ENCODE measurements at regions not wholly inside any gene's neighbourhood (a gene's known extent, or its start where the extent isn't known, plus 50 kb on each side); places are given as distances from the start of the nearest gene placed in this dataset.

DNA sequence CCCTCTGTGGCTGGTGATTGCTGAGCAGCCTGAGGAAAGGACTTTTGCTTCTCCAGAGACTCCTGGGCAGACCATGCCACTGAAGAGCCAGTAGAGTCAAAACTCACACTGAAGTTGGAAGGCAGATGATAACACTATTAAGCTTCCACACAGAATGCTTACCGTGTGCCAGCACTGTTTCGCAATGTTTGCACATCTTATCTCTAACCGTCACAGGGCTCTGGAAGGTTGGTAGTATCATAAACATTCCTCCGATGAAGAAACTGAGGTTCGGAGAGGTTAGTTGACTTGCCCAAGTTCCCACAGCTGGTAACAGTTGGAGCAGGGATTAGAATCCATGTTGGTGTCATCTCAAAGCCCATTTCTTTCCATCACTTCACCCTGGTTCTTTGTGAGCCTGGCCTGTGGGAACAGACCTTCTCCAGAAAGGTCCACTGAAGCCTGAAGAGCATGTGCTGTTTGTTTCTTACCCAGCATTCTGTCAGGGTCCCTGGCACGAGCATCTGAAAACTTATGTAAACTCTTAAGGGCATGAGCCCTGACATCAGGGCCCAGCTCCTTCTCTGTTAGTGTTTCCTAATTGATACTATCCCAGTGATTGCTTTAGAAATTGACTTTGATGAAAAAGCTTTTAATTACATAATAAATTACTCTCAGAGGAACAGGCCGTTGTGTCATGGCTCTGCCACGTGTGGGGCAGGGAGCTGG, 77.0 kb upstream of the PRR23C start:
- no peak overlapping the region for H3K4me3 ChIP-seq (ENCODE audit: low read depth in 1 of 2, low read length in 1 of 2)
- peak overlapping the region; percentile 23 for H3K27ac ChIP-seq
- TF ChIP-seq, protein P1, sequence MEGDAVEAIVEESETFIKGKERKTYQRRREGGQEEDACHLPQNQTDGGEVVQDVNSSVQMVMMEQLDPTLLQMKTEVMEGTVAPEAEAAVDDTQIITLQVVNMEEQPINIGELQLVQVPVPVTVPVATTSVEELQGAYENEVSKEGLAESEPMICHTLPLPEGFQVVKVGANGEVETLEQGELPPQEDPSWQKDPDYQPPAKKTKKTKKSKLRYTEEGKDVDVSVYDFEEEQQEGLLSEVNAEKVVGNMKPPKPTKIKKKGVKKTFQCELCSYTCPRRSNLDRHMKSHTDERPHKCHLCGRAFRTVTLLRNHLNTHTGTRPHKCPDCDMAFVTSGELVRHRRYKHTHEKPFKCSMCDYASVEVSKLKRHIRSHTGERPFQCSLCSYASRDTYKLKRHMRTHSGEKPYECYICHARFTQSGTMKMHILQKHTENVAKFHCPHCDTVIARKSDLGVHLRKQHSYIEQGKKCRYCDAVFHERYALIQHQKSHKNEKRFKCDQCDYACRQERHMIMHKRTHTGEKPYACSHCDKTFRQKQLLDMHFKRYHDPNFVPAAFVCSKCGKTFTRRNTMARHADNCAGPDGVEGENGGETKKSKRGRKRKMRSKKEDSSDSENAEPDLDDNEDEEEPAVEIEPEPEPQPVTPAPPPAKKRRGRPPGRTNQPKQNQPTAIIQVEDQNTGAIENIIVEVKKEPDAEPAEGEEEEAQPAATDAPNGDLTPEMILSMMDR (IDR thresholded peaks at IDR 0.05), result no peak
- peaks cover 54% of the 10 kb centered on the region in 2 experiments for H3K4me1 ChIP-seq (ENCODE audit: control insufficient read depth in 1 of 2, insufficient read depth in 1 of 2, low read depth in 1 of 2, low read length in 1 of 2)
- no peaks in the 10 kb centered on the region for H3K27me3 ChIP-seq
- no peaks in the 10 kb centered on the region for H3K9me3 ChIP-seq
- H3K36me3 ChIP-seq, result no peaks in the 10 kb centered on the region

DNA sequence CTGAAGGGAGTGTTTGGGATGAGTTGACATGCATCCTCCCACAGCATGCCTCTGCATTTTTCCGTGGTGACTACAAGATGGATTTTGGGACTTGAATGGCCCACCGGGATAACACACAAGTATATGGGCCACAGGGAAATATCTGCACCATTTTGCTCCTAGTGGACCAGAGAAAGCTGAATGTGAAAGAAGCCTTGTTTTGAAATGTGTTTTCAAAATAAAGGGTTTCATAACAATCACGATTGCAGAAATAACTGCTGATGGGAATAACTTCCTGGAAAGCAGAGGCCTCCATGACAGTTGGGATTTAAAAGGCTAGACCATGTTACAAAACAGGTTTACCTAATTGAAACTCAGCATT, 77.5 kb upstream of the PRR23C start:
- peaks cover 53 to 54% of the 10 kb centered on the region in 2 experiments for H3K4me1 ChIP-seq (ENCODE audit: control insufficient read depth in 1 of 2, insufficient read depth in 1 of 2, low read depth in 1 of 2, low read length in 1 of 2)
- no peaks in the 10 kb centered on the region for H3K36me3 ChIP-seq
- TF ChIP-seq, protein P1 (IDR thresholded peaks at IDR 0.05), result no peak
- H3K27me3 ChIP-seq, result no peaks in the 10 kb centered on the region
- H3K4me3 ChIP-seq (ENCODE audit: low read depth in 1 of 2, low read length in 1 of 2), result no peak overlapping the region
- no peaks in the 10 kb centered on the region for H3K9me3 ChIP-seq
- H3K27ac ChIP-seq, result no peak overlapping the region

DNA sequence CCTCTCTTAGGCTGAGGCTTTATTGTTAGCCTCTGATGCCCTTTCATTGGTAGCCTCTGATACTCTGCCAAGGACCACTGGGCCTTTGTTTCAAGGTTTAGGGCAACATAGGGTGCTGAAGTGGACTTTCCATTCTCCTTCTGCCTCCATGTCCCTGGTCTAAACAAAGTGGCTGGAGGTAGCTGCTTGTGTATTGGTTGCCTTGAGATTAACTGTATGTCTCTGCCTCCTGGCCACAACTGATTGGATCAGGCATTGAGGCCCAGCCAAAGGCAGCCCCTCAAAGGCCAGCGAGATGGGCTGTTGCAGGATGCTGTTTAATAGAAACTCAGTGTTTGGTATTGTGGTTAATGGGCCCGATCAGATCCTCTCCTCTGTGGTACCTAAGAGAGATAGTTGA, 77.9 kb upstream of the PRR23C start:
- H3K27ac ChIP-seq, result no peak overlapping the region
- TF ChIP-seq, protein P1 (IDR thresholded peaks at IDR 0.05), result no peak
- peaks cover 53 to 54% of the 10 kb centered on the region in 2 experiments for H3K4me1 ChIP-seq (ENCODE audit: control insufficient read depth in 1 of 2, insufficient read depth in 1 of 2, low read depth in 1 of 2, low read length in 1 of 2)
- no peaks in the 10 kb centered on the region for H3K27me3 ChIP-seq
- no peak overlapping the region for H3K4me3 ChIP-seq (ENCODE audit: low read depth in 1 of 2, low read length in 1 of 2)
- H3K36me3 ChIP-seq, result no peaks in the 10 kb centered on the region
- no peaks in the 10 kb centered on the region for H3K9me3 ChIP-seq

DNA sequence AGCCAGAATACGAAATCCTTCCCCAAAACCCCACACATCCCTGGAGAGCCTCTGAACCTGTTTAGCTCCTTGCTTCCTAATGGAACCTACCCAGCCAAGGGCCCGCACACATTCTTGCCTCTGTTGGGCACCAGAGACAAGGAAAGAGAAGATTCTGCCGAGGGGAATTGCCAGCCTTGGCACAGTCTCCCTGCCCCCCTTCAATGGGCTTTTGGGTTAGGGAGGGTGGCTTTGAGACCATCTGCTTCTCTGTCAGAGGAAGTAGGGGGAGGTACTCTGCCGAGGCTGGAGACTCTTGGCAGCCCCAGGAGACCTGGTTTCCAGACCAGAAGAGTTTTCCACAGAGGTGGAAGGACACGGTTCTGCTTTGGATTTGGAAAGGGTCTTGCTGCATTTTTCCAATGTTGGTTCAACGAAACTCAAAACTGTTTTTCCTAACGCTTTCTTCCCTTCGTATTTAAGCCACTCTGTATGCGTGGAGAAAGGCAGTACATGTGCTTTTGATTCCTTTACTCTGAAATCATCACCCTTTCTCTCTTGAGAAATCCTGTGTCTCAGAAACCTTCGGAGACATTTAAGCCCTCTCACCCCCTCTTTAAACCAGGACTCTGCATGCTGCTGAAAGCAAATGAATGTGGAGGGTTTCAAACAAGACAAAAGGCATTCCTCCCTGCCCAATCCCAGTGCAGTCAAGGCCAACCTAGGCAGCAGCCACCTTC, 78.8 kb upstream of the PRR23C start:
- TF ChIP-seq, protein P1 (IDR thresholded peaks at IDR 0.05), result no peak
- no peaks in the 10 kb centered on the region for H3K27me3 ChIP-seq

DNA sequence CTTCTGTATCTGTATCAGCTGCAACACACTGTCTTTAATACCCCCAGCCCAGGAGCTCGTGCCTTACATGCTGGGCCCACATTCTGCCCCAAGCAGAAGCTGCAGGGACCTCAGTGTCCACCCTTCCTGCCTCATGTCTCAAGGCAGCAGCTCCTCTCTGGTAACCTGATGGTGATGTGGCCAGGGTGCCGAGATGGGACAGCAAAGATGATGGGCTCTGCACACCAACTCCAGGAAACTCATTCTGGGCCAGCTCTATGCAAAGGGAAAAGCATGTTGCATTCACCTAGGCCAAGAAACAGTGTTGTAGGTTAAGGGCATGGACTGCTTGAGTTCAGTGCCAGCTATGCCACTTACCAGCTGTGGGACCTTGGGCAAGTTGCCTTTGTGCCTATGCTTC, 79.5 kb upstream of the PRR23C start:
- TF ChIP-seq, protein P1 (IDR thresholded peaks at IDR 0.05), result no peak
- Histone ChIP-seq H3K9me3 (no peaks in the 10 kb centered on the region), H3K4me3 (ENCODE audit: low read depth in 1 of 2, low read length in 1 of 2) (no peak overlapping the region), H3K36me3 (no peaks in the 10 kb centered on the region), H3K4me1 (ENCODE audit: control insufficient read depth in 1 of 2, insufficient read depth in 1 of 2, low read depth in 1 of 2, low read length in 1 of 2) (peaks cover 44 to 46% of the 10 kb centered on the region in 2 experiments), H3K27me3 (no peaks in the 10 kb centered on the region), H3K27ac (no peak overlapping the region)

More for the DNA sequence above, 78.8 kb upstream of the PRR23C start:
- Histone ChIP-seq H3K4me3 (ENCODE audit: low read depth in 1 of 2, low read length in 1 of 2) (no peak overlapping the region), H3K4me1 (ENCODE audit: control insufficient read depth in 1 of 2, insufficient read depth in 1 of 2, low read depth in 1 of 2, low read length in 1 of 2) (peaks cover 50 to 52% of the 10 kb centered on the region in 2 experiments), H3K36me3 (no peaks in the 10 kb centered on the region), H3K9me3 (no peaks in the 10 kb centered on the region), H3K27ac (no peak overlapping the region)

All from neutrophil (primary cell).